GM12873 (cell line): ENCODE measurements at regions not wholly inside any gene's neighbourhood (a gene's known extent, or its start where the extent isn't known, plus 50 kb on each side); places are given as distances from the start of the nearest gene placed in this dataset.

Experiments used
- CTCF ChIP-seq: IDR thresholded peaks from 2 replicates; pipeline ENCODE4 v1.5.1; 2012; ENCODE audit warnings: low read depth, mild to moderate bottlenecking, moderate library complexity, low read length, control low read depth; ENCODE audit not compliant: insufficient read depth; ENCODE audit errors: missing control alignments

- no peak for TF ChIP-seq CTCF
Measured at GRCh38 chr5:155507363-155507762, 493.8 kb downstream of the KIF4B start.

- no peak for TF ChIP-seq CTCF
Measured at GRCh38 chr5:155508673-155509072, 495.1 kb downstream of the KIF4B start.

GRCh38 chr5:155512329-155512728 lies 498.8 kb downstream of the KIF4B start:
- no peak for TF ChIP-seq CTCF

- no peak for TF ChIP-seq CTCF
Measured at GRCh38 chr5:155514105-155514563, 500.6 kb downstream of the KIF4B start.

- TF ChIP-seq CTCF = no peak
Measured at GRCh38 chr5:155522540-155522939, 509.0 kb downstream of the KIF4B start.

GRCh38 chr5:155529362-155529761 lies 515.8 kb downstream of the KIF4B start:
- TF ChIP-seq CTCF = no peak

GRCh38 chr5:155530046-155530445 lies 516.5 kb downstream of the KIF4B start:
- no peak for TF ChIP-seq CTCF

- TF ChIP-seq CTCF = no peak
Measured at GRCh38 chr5:155532621-155533311, 519.2 kb downstream of the KIF4B start.
